ENCODE measurements at regions not wholly inside any gene's neighbourhood (a gene's known extent, or its start where the extent isn't known, plus 50 kb on each side); places are given as distances from the start of the nearest gene placed in this dataset.

- H3K27me3 ChIP-seq = no peaks in the 10 kb centered on the region
- no peaks in the 10 kb centered on the region for H3K9me3 ChIP-seq
- H3K27ac ChIP-seq = no peak overlapping the region
- DNase-seq (no peak), ATAC-seq (ENCODE audit: low FRiP score in 2 of 2) (no peak)
- H3K4me3 ChIP-seq = no peak overlapping the region
- no peaks in the 10 kb centered on the region for H3K4me1 ChIP-seq
- whole genome bisulfite sequencing, 2 donors = 73 to 75% methylated on average over 3 of the region's 3 CpGs
- H3K36me3 ChIP-seq = no peaks in the 10 kb centered on the region
- TF ChIP-seq POLR2AphosphoS5 (IDR thresholded peaks at IDR 0.05) (no peak), EP300 (IDR thresholded peaks at IDR 0.05) (no peak), POLR2A (IDR thresholded peaks at IDR 0.05) (no peak)
- TF ChIP-seq, protein P1, sequence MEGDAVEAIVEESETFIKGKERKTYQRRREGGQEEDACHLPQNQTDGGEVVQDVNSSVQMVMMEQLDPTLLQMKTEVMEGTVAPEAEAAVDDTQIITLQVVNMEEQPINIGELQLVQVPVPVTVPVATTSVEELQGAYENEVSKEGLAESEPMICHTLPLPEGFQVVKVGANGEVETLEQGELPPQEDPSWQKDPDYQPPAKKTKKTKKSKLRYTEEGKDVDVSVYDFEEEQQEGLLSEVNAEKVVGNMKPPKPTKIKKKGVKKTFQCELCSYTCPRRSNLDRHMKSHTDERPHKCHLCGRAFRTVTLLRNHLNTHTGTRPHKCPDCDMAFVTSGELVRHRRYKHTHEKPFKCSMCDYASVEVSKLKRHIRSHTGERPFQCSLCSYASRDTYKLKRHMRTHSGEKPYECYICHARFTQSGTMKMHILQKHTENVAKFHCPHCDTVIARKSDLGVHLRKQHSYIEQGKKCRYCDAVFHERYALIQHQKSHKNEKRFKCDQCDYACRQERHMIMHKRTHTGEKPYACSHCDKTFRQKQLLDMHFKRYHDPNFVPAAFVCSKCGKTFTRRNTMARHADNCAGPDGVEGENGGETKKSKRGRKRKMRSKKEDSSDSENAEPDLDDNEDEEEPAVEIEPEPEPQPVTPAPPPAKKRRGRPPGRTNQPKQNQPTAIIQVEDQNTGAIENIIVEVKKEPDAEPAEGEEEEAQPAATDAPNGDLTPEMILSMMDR (IDR thresholded peaks at IDR 0.05) = no peak
Observed at GRCh38 chr5:133898440-133898839, 70.0 kb downstream of the C5orf15 start.

DNA sequence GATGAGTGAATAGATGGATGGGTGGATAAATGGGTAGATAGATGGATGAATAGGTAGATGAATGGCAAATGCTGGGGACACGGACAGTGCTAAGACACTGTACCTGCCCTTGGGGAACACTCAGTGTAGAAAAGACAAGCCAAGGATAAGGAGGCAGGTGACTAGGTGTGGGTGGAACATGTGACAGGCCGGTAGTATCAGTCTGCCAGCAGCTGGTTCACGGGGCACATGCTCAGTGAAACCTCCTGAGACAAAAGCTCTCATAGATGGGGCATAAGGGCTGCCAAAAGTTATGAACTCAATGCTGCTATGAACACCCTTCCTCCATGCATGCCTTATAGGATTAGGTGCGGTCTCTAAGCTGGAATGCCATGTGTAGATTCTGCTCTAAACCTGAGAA is 71.0 kb downstream of the C5orf15 start:
- TF ChIP-seq POLR2AphosphoS5 (IDR thresholded peaks at IDR 0.05) = no peak
- TF ChIP-seq, protein P1 (IDR thresholded peaks at IDR 0.05) = no peak
- no peak for TF ChIP-seq POLR2A (IDR thresholded peaks at IDR 0.05)
- TF ChIP-seq EP300 (IDR thresholded peaks at IDR 0.05) = no peak
- Histone ChIP-seq H3K4me1 (no peaks in the 10 kb centered on the region), H3K9me3 (no peaks in the 10 kb centered on the region), H3K4me3 (no peak overlapping the region), H3K27me3 (no peaks in the 10 kb centered on the region), H3K27ac (no peak overlapping the region), H3K36me3 (no peaks in the 10 kb centered on the region)
- ATAC-seq (ENCODE audit: low FRiP score in 2 of 2) (no peak), DNase-seq (no peak)
- WGBS, 2 donors = 83 to 92% methylated on average over 4 of the region's 4 CpGs

DNA sequence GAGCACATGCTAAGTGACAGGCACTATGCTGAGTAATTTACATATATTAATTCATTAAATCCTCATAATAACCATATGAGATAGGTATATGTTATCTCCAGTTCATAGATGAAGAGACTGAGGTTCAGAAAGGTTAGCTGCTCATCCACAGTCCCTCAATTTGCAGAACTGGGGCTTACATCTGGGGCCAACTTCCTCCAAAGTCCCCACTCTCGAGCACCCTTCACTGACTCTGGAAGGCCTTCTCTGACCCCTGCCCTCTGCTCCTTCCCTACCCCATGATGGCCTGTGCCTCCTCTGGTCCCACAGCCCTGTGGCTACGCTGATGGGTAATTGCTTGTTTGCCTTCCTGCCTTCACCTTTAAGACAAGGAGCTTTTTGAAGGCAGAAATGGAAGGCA is 71.6 kb downstream of the C5orf15 start:
- Histone ChIP-seq H3K36me3 (no peaks in the 10 kb centered on the region), H3K4me3 (no peak overlapping the region), H3K27ac (no peak overlapping the region), H3K4me1 (no peaks in the 10 kb centered on the region), H3K9me3 (no peaks in the 10 kb centered on the region), H3K27me3 (no peaks in the 10 kb centered on the region)
- DNase-seq (no peak), ATAC-seq (ENCODE audit: low FRiP score in 2 of 2) (no peak)
- 76 to 96% methylated on average over 2 of the region's 2 CpGs for WGBS, 2 donors
- TF ChIP-seq POLR2A (IDR thresholded peaks at IDR 0.05) (no peak), EP300 (IDR thresholded peaks at IDR 0.05) (no peak), POLR2AphosphoS5 (IDR thresholded peaks at IDR 0.05) (no peak)
- TF ChIP-seq, protein P1 (IDR thresholded peaks at IDR 0.05) = no peak

DNA sequence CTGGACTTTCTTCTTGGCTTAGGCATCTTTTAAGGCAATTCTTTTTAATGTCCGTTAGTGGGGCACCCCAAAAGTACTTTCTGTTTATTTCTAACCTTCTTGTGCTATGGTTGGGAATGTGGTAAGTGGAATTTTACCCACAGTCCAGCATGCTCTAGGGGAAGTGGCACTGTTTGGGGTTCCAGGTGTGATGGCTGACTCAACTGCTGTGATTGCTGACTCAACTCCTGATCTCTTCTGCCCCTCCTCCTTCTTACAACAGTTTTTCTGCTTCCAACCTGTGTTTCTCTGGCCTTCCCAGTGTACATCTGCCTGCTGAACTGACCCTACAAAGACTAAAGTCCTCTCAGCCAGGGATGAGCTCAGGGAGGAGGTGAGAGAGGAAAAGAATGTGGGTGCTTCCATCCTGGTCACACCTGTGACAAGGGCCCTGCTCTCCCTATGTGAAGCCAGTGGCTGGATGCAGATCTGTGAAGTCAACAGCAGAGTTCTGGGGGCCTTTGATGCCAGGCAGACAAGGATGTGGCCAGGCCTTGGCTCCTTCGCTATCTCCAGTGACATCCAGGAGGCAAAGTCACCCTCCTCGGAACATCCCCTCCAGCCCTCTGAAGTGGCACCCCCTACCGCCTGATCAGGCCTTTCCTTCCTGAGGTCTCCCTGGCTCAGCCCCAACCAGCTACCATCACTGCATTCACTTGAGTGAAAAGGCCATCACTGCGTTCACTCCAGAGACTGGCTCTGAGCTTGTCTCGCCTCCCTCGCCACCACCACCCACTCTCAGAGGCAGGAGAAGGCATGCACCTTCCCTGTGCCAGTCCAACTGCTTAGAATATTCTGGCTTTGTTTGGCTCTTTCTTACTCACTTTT is 72.2 kb downstream of the C5orf15 start:
- WGBS, 2 donors = 91 to 97% methylated on average over 6 to 7 of the region's 7 CpGs
- Histone ChIP-seq H3K9me3 (no peaks in the 10 kb centered on the region), H3K4me1 (no peaks in the 10 kb centered on the region), H3K27ac (no peak overlapping the region), H3K36me3 (no peaks in the 10 kb centered on the region), H3K27me3 (no peaks in the 10 kb centered on the region), H3K4me3 (no peak overlapping the region)
- no peak for DNase-seq
- TF ChIP-seq POLR2AphosphoS5 (IDR thresholded peaks at IDR 0.05) = no peak
- TF ChIP-seq, protein P1 (IDR thresholded peaks at IDR 0.05) = no peak
- no peak for TF ChIP-seq POLR2A (IDR thresholded peaks at IDR 0.05)
- TF ChIP-seq EP300 (IDR thresholded peaks at IDR 0.05) = no peak
- no peak for ATAC-seq (ENCODE audit: low FRiP score in 2 of 2)

DNA sequence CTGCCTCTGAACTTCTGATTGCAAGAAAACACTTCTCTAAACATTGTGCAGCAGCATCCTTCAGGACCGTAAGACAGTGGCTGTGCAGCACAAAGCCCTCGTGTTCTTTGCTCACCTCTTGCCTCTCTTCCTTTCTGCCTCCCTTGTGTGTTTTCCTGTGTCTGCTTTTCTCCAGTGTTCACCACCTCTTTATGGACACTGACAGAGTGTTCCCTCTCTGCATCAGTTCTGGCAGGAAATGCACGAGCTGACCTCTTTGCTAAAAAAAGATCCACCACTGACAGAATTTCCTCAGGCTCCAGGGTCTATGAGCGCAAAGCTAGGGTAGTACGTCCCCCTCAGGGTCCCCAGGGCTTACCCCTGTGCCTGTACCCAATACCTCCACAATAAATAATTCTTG is 74.3 kb downstream of the C5orf15 start:
- TF ChIP-seq POLR2AphosphoS5 (IDR thresholded peaks at IDR 0.05) = no peak
- H3K9me3 ChIP-seq = no peaks in the 10 kb centered on the region

More for the DNA sequence above, 74.3 kb downstream of the C5orf15 start:
- H3K4me1 ChIP-seq = no peaks in the 10 kb centered on the region
- H3K27me3 ChIP-seq = no peaks in the 10 kb centered on the region
- no peak overlapping the region for H3K4me3 ChIP-seq
- DNase-seq = no peak
- H3K36me3 ChIP-seq = no peaks in the 10 kb centered on the region
- WGBS, 2 donors = 54 to 62% methylated on average over 5 of the region's 5 CpGs
- ATAC-seq (ENCODE audit: low FRiP score in 2 of 2) = no peak
- H3K27ac ChIP-seq = no peak overlapping the region
